ENCODE measurements at regions not wholly inside any gene's neighbourhood (a gene's known extent, or its start where the extent isn't known, plus 50 kb on each side); places are given as distances from the start of the nearest gene placed in this dataset.
"Not testable (repeated sequence)": the region's sequence is repeated elsewhere in the genome, so short reads cannot be mapped to it uniquely, and the experiment has no call there.

- DNase-seq: no peak
These were observed 162.3 kb downstream of the CPEB2 start for GRCh38 chr4:15164571-15164970.

- no peak for DNase-seq
These were observed 165.5 kb downstream of the CPEB2 start for GRCh38 chr4:15167743-15168142.

- DNase-seq: no peak
These were observed 166.5 kb downstream of the CPEB2 start for GRCh38 chr4:15168759-15169158.

GRCh38 chr4:15171725-15172124 is 169.4 kb downstream of the CPEB2 start:
- no peak for DNase-seq

GRCh38 chr4:15173251-15173650 is 171.0 kb downstream of the CPEB2 start:
- no peak for DNase-seq

- not testable (repeated sequence) for DNase-seq
These were observed 171.9 kb downstream of the CPEB2 start for GRCh38 chr4:15174168-15174567.

GRCh38 chr4:15179842-15180241 is 177.6 kb downstream of the CPEB2 start:
- not testable (repeated sequence) for DNase-seq

GRCh38 chr4:15182600-15183220 is 180.4 kb downstream of the CPEB2 start:
- DNase-seq: no peak

- DNase-seq: no peak
These were observed 183.9 kb downstream of the CPEB2 start for GRCh38 chr4:15186149-15186548.

GRCh38 chr4:15186806-15187205 is 184.5 kb downstream of the CPEB2 start:
- DNase-seq: no peak

GRCh38 chr4:15188605-15189539 is 186.6 kb downstream of the CPEB2 start:
- DNase-seq: no peak

- no peak for DNase-seq
These were observed 192.2 kb downstream of the CPEB2 start for GRCh38 chr4:15194520-15194919.

- DNase-seq: no peak
These were observed 194.7 kb downstream of the CPEB2 start for GRCh38 chr4:15197005-15197404.

- no peak for DNase-seq
These were observed 195.9 kb downstream of the CPEB2 start for GRCh38 chr4:15198070-15198727.

GRCh38 chr4:15201782-15202181 is 199.5 kb downstream of the CPEB2 start:
- no peak for DNase-seq

GRCh38 chr4:15202481-15202880 is 200.2 kb downstream of the CPEB2 start:
- DNase-seq: no peak

GRCh38 chr4:15206526-15206925 is 204.2 kb downstream of the CPEB2 start:
- DNase-seq: not testable (repeated sequence)

- no peak for DNase-seq
These were observed 211.2 kb downstream of the CPEB2 start for GRCh38 chr4:15213302-15213970.

- DNase-seq: no peak
These were observed 212.7 kb upstream of the C1QTNF7 start for GRCh38 chr4:15215109-15215508.

GRCh38 chr4:15226203-15226602 is 201.6 kb upstream of the C1QTNF7 start:
- no peak for DNase-seq

- peak; percentile 88 for DNase-seq
These were observed 196.4 kb upstream of the C1QTNF7 start for GRCh38 chr4:15231265-15232091.

All from right forelimb (tissue), 1 donor.